B cell (primary cell): ENCODE measurements at regions not wholly inside any gene's neighbourhood (a gene's known extent, or its start where the extent isn't known, plus 50 kb on each side); places are given as distances from the start of the nearest gene placed in this dataset.

Experiments
- EZH2 ChIP-seq: IDR thresholded peaks from 2 replicates; pipeline ENCODE4 v1.6.1; 2012; ENCODE audit warnings: borderline replicate concordance, low read depth, mild to moderate bottlenecking, moderate library complexity, low read length; ENCODE audit not compliant: insufficient read depth, poor library complexity, severe bottlenecking
- TF ChIP-seq, protein P1 (sequence below): fragments of 200-600 bp; IDR thresholded peaks from one replicate; pipeline ENCODE4 v1.8.0; 2022; ENCODE audit warnings: antibody characterized with exemption, mild to moderate bottlenecking

DNA sequence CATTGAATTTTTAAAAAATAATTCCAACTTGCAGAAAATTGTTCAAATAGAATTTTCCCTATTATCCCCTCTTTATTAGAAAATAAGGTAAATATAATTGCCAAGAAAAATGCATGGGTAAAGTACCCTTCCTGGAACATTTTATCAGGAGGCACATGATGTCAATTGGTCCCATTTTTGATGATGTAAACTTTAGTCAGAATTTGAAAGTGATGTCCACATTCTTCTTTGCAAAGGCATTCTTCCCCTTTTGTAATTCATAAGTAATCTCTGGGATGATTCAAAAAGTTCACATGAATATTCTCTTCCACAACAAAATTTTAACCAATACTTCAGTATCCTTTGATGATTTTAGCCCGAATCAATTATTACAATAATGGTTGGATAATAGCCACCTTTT lies 86.9 kb upstream of the ANO3 start:
- TF ChIP-seq, protein P1, sequence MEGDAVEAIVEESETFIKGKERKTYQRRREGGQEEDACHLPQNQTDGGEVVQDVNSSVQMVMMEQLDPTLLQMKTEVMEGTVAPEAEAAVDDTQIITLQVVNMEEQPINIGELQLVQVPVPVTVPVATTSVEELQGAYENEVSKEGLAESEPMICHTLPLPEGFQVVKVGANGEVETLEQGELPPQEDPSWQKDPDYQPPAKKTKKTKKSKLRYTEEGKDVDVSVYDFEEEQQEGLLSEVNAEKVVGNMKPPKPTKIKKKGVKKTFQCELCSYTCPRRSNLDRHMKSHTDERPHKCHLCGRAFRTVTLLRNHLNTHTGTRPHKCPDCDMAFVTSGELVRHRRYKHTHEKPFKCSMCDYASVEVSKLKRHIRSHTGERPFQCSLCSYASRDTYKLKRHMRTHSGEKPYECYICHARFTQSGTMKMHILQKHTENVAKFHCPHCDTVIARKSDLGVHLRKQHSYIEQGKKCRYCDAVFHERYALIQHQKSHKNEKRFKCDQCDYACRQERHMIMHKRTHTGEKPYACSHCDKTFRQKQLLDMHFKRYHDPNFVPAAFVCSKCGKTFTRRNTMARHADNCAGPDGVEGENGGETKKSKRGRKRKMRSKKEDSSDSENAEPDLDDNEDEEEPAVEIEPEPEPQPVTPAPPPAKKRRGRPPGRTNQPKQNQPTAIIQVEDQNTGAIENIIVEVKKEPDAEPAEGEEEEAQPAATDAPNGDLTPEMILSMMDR: no peak
- TF ChIP-seq EZH2: no peak
